GM12891 (cell line): ENCODE measurements at regions not wholly inside any gene's neighbourhood (a gene's known extent, or its start where the extent isn't known, plus 50 kb on each side); places are given as distances from the start of the nearest gene placed in this dataset.

Experiments
- DNase-seq: peaks from one replicate; pipeline ENCODE4 v3.0.0; 2011; ENCODE audit warnings: low spot score; ENCODE audit not compliant: insufficient read length
- FAIRE-seq: peaks from 2 replicates; lab custom pipeline; 2011; peaks lifted over from hg19 to GRCh38; lab: Jason Lieb, UNC
- PAX5 ChIP-seq: IDR thresholded peaks from 2 replicates; pipeline ENCODE4 v1.6.1; 2011; ENCODE audit warnings: low read length, moderate library complexity, mild to moderate bottlenecking; ENCODE audit not compliant: insufficient read depth, severe bottlenecking
- POLR2A ChIP-seq: IDR thresholded peaks from 2 replicates; pipeline ENCODE4 v1.6.1; 2011; ENCODE audit warnings: low read depth, low read length, control low read depth
- POLR2AphosphoS5 ChIP-seq: IDR thresholded peaks from 2 replicates; pipeline ENCODE4 v1.6.1; 2011; ENCODE audit warnings: low read depth, low read length, control low read depth
- POU2F2 ChIP-seq: IDR thresholded peaks from 2 replicates; pipeline ENCODE4 v1.6.1; 2011; ENCODE audit warnings: low read depth, mild to moderate bottlenecking, control low read depth, low read length, moderate library complexity
- SPI1 ChIP-seq: IDR thresholded peaks from 2 replicates; pipeline ENCODE4 v1.6.1; 2011; ENCODE audit warnings: low read depth, low read length, control low read depth
- TAF1 ChIP-seq: IDR thresholded peaks from 2 replicates; pipeline ENCODE4 v1.6.1; 2011; ENCODE audit warnings: low read depth, low read length, control low read depth

GRCh38 chr11:33410086-33410765 lies 153.0 kb downstream of the HIPK3 start:
- DNase-seq (no peak), FAIRE-seq (peak; percentile 58)
- no peak for TF ChIP-seq POLR2A
- TF ChIP-seq POLR2AphosphoS5: no peak
- TF ChIP-seq TAF1: no peak
- no peak for TF ChIP-seq POU2F2
- no peak for TF ChIP-seq SPI1
- TF ChIP-seq PAX5: no peak
